OCI-LY1 (cell line): ENCODE measurements at regions not wholly inside any gene's neighbourhood (a gene's known extent, or its start where the extent isn't known, plus 50 kb on each side); places are given as distances from the start of the nearest gene placed in this dataset.

Experiments
- CTCF ChIP-seq: fragments of 200-600 bp; sonication (generic), shearing (Covaris generic); IDR thresholded peaks from 2 replicates; pipeline ENCODE4 v1.5.1; 2017; ENCODE audit warnings: mild to moderate bottlenecking, antibody characterized with exemption, low read length, moderate library complexity, mixed read lengths
- EZH2 ChIP-seq: fragments of 200-600 bp; sonication (generic), shearing (Covaris generic); IDR thresholded peaks from 2 replicates; pipeline ENCODE4 v1.8.0; 2017; ENCODE audit warnings: borderline replicate concordance, mixed run types, mild to moderate bottlenecking, antibody characterized with exemption, low read length, moderate library complexity, mixed read lengths

DNA sequence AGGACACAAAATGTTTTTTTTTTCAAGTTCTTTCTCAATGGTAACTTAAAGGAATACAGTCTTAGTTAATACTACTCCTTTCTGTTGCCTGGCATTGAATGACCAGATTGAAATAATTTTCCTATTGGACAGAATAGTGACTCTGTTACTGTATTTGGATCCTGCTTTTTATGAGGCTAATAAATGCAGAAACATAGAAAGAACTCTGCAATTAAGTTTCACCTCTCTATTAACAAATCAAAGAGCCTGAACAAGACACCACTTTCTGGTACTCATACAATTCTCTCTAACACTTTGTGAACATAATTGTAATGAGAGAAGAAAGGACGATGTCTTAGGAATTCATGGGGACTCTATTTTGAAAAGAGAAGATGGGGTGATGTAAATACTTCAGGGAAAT, 308.4 kb upstream of the ROBO2 start:
- TF ChIP-seq CTCF (no peak), EZH2 (no peak)
